ENCODE measurements at regions not wholly inside any gene's neighbourhood (a gene's known extent, or its start where the extent isn't known, plus 50 kb on each side); places are given as distances from the start of the nearest gene placed in this dataset.

DNA sequence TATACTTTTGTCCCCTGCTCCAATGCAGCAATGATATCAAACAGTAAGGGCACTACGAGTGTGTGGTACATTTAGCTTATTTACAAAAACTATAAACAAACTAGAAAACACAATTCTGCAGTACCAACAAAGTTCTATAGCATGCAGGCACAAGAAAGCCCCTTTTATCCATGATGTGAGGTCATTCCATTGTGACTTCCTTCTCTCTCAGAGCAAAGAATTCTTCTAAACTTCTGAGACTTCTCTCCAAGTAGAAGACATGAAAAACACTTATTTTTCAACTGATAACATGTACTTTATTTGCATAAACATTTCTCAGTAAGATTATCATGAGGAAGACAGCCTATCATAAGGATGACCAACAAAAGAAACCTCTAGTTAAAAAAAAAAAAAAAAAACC is 569.8 kb downstream of the TLE1 start:
- Histone ChIP-seq H3K9ac (ENCODE audit: low read length) (no peak overlapping the region), H3K36me3 (ENCODE audit: control insufficient read depth, low read depth, low read length) (no peaks in the 10 kb centered on the region), H3K27ac (ENCODE audit: low read length) (no peak overlapping the region), H3K27me3 (ENCODE audit: control insufficient read depth, insufficient read depth, low read length) (no peaks in the 10 kb centered on the region), H3K4me1 (ENCODE audit: control insufficient read depth, low read depth, low read length) (peaks cover 8% of the 10 kb centered on the region), H3K9me3 (ENCODE audit: control insufficient read depth, low read depth, low read length) (no peaks in the 10 kb centered on the region), H3K4me3 (ENCODE audit: low read length) (no peak overlapping the region)

DNA sequence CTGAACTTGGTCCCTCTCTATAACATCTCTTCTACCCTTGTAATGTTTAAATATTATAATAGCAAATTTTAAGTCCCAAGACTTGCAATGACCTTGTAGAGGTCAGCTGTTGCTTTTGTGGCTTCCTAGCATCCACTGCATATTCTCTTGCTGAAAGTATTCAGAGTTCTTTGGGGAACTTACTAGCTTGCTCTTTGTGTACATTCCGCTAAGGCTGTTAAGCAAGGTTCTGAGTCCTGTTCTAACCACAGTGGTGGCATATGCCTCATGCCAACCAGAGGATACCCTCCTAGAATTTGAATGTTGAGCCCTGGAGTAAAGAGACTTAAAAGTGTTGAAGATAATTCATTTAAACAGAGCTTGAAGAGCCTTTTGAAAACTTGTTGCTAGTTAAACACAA is 570.9 kb downstream of the TLE1 start:
- H3K9ac ChIP-seq (ENCODE audit: low read length), result no peak overlapping the region
- no peak overlapping the region for H3K4me3 ChIP-seq (ENCODE audit: low read length)
- H3K9me3 ChIP-seq (ENCODE audit: control insufficient read depth, low read depth, low read length), result no peaks in the 10 kb centered on the region
- H3K4me1 ChIP-seq (ENCODE audit: control insufficient read depth, low read depth, low read length), result peaks cover 18% of the 10 kb centered on the region
- no peak overlapping the region for H3K27ac ChIP-seq (ENCODE audit: low read length)
- H3K27me3 ChIP-seq (ENCODE audit: control insufficient read depth, insufficient read depth, low read length), result no peaks in the 10 kb centered on the region
- H3K36me3 ChIP-seq (ENCODE audit: control insufficient read depth, low read depth, low read length), result no peaks in the 10 kb centered on the region

DNA sequence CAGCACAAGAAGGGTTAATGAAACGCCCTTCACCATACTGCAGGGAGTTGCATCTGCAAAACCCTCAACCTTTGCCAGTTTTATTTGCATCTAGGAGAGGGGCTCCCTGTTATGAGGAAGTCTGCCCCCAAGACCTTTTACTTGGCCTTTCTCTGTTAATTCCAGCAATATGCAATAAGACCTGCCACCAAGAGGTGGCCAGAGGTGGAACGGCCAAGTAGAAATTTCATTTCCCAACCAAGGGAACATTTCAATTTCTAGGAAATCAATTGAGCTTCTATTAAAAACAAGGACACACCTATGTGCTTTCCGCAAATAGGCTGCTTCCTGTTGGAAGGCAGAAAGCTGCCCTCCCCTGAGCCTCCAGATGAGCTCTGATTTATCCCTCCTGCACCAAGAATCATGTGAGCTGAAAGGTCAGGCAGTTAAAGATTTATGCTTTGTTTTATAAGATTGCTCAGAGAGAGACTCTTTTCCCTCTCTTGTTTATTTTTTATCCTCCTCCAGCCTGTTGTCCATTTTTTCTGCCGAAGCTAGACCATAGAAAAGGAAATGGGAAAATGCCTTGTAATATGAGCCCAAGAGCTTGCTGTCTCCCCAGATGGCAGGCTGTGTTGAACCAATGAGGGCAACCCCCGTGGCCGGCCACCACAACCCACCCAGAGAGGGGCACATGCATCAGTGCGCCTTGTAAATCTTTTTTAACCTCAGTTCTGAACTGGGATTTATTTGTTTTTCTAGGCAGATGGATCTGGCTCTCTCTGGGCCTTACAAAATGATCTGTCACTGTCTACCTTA is 572.8 kb downstream of the TLE1 start:
- no peak overlapping the region for H3K27ac ChIP-seq (ENCODE audit: low read length)

DNA sequence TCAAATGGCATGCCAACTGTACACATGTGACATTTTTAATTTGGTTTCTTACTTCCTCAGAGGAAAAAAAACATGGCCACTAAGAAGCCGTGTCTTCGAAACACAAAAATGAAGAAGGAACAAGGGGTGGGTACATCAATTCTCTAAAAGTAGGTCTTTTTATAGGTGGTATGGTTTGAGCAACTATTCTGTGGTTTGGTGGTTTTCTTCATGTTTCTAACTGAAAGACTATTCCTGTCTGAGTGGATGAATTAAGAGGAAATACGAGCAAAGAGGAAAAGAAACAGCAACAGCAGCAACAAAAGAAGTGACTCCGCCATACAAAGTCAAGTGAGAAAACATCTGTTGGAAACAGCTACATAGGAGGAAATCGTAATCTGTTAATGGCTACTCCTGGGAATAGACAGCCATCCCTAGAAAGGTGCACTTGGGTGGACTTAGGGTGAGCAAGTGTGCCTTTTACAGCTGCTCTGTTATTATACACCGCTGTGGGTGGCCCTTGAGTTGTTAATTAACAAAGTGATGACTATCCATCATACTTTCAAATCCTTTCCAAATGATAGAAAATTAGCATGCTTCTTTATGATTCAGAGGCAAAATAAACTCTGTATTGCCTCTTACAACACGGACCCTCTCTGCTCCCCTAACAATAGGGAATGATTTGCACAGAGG is 575.8 kb downstream of the TLE1 start:
- Histone ChIP-seq H3K9ac (ENCODE audit: low read length) (no peak overlapping the region), H3K27ac (ENCODE audit: low read length) (no peak overlapping the region), H3K27me3 (ENCODE audit: control insufficient read depth, insufficient read depth, low read length) (no peaks in the 10 kb centered on the region), H3K9me3 (ENCODE audit: control insufficient read depth, low read depth, low read length) (no peaks in the 10 kb centered on the region), H3K4me3 (ENCODE audit: low read length) (no peak overlapping the region), H3K36me3 (ENCODE audit: control insufficient read depth, low read depth, low read length) (no peaks in the 10 kb centered on the region), H3K4me1 (ENCODE audit: control insufficient read depth, low read depth, low read length) (peaks cover 35% of the 10 kb centered on the region)

More for the DNA sequence above, 572.8 kb downstream of the TLE1 start:
- H3K27me3 ChIP-seq (ENCODE audit: control insufficient read depth, insufficient read depth, low read length), result no peaks in the 10 kb centered on the region
- no peak overlapping the region for H3K9ac ChIP-seq (ENCODE audit: low read length)
- H3K4me1 ChIP-seq (ENCODE audit: control insufficient read depth, low read depth, low read length), result peaks cover 35% of the 10 kb centered on the region
- H3K9me3 ChIP-seq (ENCODE audit: control insufficient read depth, low read depth, low read length), result no peaks in the 10 kb centered on the region
- H3K36me3 ChIP-seq (ENCODE audit: control insufficient read depth, low read depth, low read length), result no peaks in the 10 kb centered on the region
- H3K4me3 ChIP-seq (ENCODE audit: low read length), result no peak overlapping the region

DNA sequence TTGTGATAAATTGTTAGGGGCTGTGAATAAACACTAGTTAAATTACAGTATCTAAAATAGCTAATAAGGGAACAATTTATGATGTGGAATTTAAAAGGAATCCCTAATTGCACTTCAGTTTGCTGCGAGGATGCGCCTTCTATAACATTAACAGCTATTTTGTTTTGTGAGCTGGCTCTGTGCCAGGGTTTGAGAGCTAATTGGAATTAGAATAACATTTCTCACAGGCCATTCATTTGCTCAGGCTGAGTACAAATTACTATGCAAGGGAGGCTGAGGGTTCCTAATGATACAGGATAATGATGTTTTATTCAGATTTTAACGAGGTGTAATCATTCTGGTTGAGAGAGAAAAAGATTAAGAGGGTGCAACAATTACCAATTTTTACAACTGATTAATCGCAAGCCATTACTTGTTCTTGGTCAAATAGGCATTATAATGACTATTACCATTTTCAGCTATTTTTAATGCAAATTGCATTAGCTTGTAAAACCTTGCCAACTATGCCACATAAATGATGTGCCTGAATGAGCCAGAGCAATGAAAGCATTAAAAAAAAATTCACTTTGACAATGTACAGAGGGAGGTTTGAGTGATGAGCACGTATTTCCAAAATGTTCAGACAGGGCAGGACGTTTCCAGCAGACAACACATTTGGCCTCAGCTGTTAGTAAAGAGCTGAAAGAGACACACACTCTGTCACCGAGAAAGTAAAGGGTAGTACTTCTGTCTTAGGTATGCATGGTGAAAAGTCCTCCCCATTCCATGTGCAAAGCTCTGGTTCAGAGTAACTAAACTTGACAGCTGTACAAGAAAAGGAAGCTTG is 576.5 kb downstream of the TLE1 start:
- peaks cover 35% of the 10 kb centered on the region for H3K4me1 ChIP-seq (ENCODE audit: control insufficient read depth, low read depth, low read length)
- H3K9ac ChIP-seq (ENCODE audit: low read length), result no peak overlapping the region
- H3K27me3 ChIP-seq (ENCODE audit: control insufficient read depth, insufficient read depth, low read length), result no peaks in the 10 kb centered on the region
- no peak overlapping the region for H3K4me3 ChIP-seq (ENCODE audit: low read length)
- H3K27ac ChIP-seq (ENCODE audit: low read length), result no peak overlapping the region
- no peaks in the 10 kb centered on the region for H3K36me3 ChIP-seq (ENCODE audit: control insufficient read depth, low read depth, low read length)
- H3K9me3 ChIP-seq (ENCODE audit: control insufficient read depth, low read depth, low read length), result no peaks in the 10 kb centered on the region

DNA sequence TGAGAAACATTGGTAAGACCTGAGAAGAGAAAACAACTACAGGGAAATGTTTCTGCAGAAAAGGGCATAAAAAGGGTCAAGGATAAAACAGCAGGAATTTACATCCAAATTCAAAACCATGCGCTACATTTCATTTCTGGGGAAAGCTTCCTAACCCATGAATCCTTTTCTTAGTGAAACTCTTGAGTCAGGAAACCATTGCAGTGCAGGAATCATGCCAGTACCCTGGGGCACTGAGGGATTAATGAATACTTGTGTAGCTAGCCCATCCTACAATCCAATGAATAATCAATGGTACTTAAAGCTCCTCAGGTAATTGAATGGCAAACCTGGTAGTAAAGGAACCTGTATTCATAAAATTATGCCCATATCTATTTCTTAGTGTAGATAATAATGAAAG is 580.5 kb downstream of the TLE1 start:
- no peaks in the 10 kb centered on the region for H3K9me3 ChIP-seq (ENCODE audit: control insufficient read depth, low read depth, low read length)
- H3K36me3 ChIP-seq (ENCODE audit: control insufficient read depth, low read depth, low read length), result no peaks in the 10 kb centered on the region
- H3K4me1 ChIP-seq (ENCODE audit: control insufficient read depth, low read depth, low read length), result peaks cover 22% of the 10 kb centered on the region
- no peak overlapping the region for H3K4me3 ChIP-seq (ENCODE audit: low read length)
- H3K9ac ChIP-seq (ENCODE audit: low read length), result no peak overlapping the region
- no peaks in the 10 kb centered on the region for H3K27me3 ChIP-seq (ENCODE audit: control insufficient read depth, insufficient read depth, low read length)
- H3K27ac ChIP-seq (ENCODE audit: low read length), result no peak overlapping the region

DNA sequence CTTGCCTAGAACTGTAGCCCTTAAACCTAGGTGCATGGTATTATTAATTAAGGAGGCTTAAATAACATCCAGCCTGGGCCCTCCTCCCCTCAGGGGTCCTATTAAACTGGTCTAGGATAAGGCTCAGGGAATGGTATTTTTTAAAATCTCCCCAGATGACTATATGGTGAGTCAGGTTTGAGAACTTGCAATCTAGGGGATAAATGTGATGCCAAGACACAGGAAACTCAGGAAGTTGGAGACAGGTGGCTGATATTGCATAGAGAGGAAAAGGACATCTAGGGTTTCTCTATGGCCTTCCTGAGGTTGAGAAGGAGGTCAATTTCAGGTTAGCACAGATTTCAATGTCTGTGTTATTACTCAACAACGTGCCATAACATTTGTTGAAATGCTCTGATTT is 581.0 kb downstream of the TLE1 start:
- Histone ChIP-seq H3K27ac (ENCODE audit: low read length) (no peak overlapping the region), H3K9ac (ENCODE audit: low read length) (no peak overlapping the region), H3K9me3 (ENCODE audit: control insufficient read depth, low read depth, low read length) (no peaks in the 10 kb centered on the region), H3K27me3 (ENCODE audit: control insufficient read depth, insufficient read depth, low read length) (no peaks in the 10 kb centered on the region), H3K36me3 (ENCODE audit: control insufficient read depth, low read depth, low read length) (no peaks in the 10 kb centered on the region), H3K4me3 (ENCODE audit: low read length) (no peak overlapping the region), H3K4me1 (ENCODE audit: control insufficient read depth, low read depth, low read length) (peaks cover 17% of the 10 kb centered on the region)

DNA sequence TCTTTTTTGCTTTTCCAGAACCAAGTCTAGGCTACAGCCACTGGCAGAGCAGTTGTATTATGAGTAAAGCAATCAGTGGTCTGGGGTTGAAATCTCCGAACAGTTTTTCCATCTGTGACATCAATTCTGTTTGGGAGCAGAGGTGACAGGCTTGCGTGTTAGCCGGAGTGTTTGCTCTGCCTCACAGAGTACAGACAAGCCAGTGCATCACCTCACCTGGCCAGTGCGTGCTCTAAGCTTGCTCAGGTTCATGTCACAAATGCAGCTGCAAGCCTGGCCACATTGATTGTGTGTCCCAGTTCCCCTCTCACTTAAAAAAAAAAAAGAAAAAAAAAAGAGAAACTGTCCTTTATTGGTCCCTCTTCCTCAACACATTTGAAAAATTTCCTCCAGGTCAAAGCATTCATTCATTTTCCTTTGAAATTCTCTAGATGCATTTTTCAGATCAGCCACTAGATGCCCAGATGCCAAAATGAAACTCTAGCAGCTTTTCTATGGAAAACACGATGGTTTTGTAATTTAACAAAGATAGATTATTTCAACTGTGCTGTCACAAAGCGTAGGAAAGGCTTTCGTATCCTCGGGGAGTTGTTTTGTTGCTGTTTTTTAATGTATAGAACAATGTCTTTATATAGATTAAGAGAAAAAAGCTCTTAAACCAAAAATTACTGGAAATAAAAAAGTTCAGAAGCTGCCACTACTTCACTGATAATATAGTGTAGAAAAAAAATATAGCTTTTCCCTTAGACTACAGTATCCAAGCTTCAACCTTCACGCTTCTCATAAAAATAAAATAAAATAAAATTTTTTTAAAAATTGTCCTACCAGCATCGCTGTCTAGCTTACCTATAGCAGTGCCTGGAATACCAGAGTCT is 585.5 kb downstream of the TLE1 start:
- Histone ChIP-seq H3K4me1 (ENCODE audit: control insufficient read depth, low read depth, low read length) (no peaks in the 10 kb centered on the region), H3K36me3 (ENCODE audit: control insufficient read depth, low read depth, low read length) (no peaks in the 10 kb centered on the region), H3K9me3 (ENCODE audit: control insufficient read depth, low read depth, low read length) (no peaks in the 10 kb centered on the region), H3K9ac (ENCODE audit: low read length) (no peak overlapping the region), H3K4me3 (ENCODE audit: low read length) (no peak overlapping the region), H3K27ac (ENCODE audit: low read length) (no peak overlapping the region), H3K27me3 (ENCODE audit: control insufficient read depth, insufficient read depth, low read length) (no peaks in the 10 kb centered on the region)

DNA sequence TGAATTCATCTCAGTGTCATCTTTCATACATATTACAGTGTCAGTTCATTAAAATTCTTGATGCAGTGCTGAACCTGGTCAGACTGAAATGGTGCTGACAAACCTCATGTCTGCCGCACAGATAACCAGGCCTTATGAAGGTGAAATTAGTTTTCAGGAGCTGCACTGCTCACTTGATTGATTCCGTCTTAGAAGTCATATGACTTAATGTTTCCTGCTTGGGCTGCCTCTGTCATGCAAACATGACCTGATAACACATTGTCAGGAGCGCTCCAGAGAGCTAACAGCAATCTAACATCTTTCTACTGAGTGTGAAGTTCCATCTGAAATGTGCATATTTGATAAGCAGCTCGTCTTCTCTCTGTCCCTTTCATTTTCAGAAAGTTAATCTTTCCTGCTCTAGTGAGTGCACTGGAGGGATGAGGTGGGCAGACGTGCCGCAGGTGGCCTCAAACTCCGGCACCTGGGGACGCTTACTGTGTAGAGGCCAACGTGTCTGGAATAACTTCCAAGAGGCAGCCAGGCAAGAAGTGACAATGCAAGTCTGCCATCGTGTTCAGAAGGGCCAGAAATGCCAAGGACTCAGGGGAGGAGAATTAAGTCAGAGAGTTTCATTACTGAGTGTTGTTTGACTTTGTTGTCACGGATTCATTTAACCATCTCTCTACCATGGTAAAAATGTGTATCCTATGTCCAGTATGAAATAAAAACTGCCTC is 592.1 kb downstream of the TLE1 start:
- H3K4me1 ChIP-seq (ENCODE audit: control insufficient read depth, low read depth, low read length), result no peaks in the 10 kb centered on the region
- H3K4me3 ChIP-seq (ENCODE audit: low read length), result no peak overlapping the region
- no peaks in the 10 kb centered on the region for H3K9me3 ChIP-seq (ENCODE audit: control insufficient read depth, low read depth, low read length)
- no peak overlapping the region for H3K27ac ChIP-seq (ENCODE audit: low read length)
- H3K9ac ChIP-seq (ENCODE audit: low read length), result no peak overlapping the region
- H3K27me3 ChIP-seq (ENCODE audit: control insufficient read depth, insufficient read depth, low read length), result no peaks in the 10 kb centered on the region
- no peaks in the 10 kb centered on the region for H3K36me3 ChIP-seq (ENCODE audit: control insufficient read depth, low read depth, low read length)

DNA sequence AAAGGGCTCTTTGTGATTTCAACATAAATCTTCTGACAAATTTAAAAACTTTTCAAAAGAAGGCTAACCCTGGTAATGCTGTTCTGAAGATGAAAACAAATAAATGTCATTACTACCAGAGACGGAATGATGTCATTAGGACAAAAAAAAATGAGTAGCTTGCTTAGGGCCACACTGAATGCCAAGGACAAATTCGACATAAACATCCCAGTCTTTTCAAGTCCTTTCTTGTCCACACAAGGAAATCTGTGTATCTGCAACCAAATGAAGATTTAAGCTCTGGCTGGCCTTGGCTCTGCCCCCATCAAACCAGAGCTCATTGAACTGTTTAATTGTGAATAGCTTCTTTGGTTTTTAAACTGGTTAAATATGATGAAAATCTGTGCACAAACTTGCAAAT is 592.7 kb downstream of the TLE1 start:
- Histone ChIP-seq H3K27me3 (ENCODE audit: control insufficient read depth, insufficient read depth, low read length) (no peaks in the 10 kb centered on the region), H3K27ac (ENCODE audit: low read length) (no peak overlapping the region), H3K4me1 (ENCODE audit: control insufficient read depth, low read depth, low read length) (no peaks in the 10 kb centered on the region), H3K4me3 (ENCODE audit: low read length) (no peak overlapping the region), H3K9me3 (ENCODE audit: control insufficient read depth, low read depth, low read length) (no peaks in the 10 kb centered on the region), H3K36me3 (ENCODE audit: control insufficient read depth, low read depth, low read length) (no peaks in the 10 kb centered on the region), H3K9ac (ENCODE audit: low read length) (no peak overlapping the region)

Data from iPS-18a (cell line).